ENCODE measurements at regions not wholly inside any gene's neighbourhood (a gene's known extent, or its start where the extent isn't known, plus 50 kb on each side); places are given as distances from the start of the nearest gene placed in this dataset.

DNA sequence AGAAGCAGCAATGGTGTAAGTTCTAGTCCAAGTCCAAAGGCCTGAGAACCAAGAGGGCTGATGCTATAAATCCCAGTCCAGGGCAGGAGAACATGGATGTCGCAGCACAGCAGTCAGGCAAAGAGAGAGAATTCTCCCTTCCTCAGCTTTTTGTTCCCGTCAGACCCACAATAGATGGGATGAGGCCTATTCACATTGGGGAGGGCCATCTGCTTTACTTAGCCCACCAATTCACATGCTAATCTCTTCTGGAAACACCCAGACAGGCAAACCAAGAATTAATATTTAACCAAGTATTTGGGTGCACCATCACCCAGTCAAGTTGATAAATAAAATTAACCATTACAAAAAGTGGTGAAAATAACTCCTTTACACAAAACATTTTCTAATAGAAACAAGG lies 511.7 kb upstream of the UBE2E2 start:
- TF ChIP-seq CTCF (conservative IDR thresholded peaks at IDR 0.05; ENCODE audit: low read depth, low read length) (no peak), EZH2 (IDR thresholded peaks at IDR 0.05; ENCODE audit: borderline replicate concordance, low read depth, low read length, poor library complexity, severe bottlenecking) (no peak)
